ENCODE measurements at regions not wholly inside any gene's neighbourhood (a gene's known extent, or its start where the extent isn't known, plus 50 kb on each side); places are given as distances from the start of the nearest gene placed in this dataset.

DNA sequence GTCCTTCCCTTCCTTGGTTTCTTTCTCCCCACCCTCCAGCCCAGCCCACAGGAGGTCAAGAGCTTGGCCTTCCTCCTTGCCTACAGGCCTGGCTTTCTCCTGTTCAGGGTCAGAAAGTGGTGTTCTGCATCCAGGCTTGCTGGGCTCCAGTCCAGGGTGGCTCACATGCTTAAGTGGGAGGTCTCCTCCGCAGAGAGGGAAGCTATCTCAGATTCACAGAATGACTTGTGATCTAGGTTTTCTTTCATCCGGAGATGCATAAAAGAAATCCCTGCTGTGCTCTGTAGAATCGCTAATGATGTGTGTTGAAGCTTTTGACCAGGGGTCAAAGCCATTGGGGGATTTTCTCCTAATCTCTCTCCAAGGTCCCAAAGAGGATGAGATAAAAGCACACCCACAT is 382.3 kb upstream of the EEF2KMT start:
- intact Hi-C loops (cut with micrococcal nuclease) = no loop called here
- no peaks in the 10 kb centered on the region for H3K4me1 Mint-ChIP-seq (ENCODE audit: low read depth)
- no peak overlapping the region for H3K4me3 Mint-ChIP-seq
- H3K27ac Mint-ChIP-seq = no peak overlapping the region
- H3K9me3 Mint-ChIP-seq = no peaks in the 10 kb centered on the region
- H3K27me3 Mint-ChIP-seq (ENCODE audit: insufficient read depth) = no peaks in the 10 kb centered on the region
- DNase-seq (ENCODE audit: low spot score) = no peak
- H3K36me3 Mint-ChIP-seq (ENCODE audit: low read depth) = no peaks in the 10 kb centered on the region

DNA sequence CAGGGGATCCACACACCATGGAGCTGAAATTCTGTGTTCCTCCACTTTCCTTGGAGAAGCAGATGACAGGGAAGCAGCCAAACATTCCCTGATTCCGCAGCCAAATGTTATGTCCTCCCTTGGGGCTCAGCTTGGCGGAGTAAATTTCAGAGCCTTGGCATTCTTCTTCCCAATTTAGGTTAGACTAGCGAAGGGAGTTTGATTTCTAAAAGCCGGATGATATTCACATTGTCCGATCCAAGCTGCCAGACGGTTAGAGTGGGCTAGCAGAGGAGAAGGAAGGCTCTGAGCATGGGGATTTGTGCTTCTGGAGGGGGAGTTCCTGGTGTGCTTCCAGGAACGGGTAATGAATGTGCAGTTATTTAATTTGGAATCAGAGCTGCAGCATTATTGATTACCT is 380.4 kb upstream of the EEF2KMT start:
- Mint-ChIP-seq H3K27me3 (ENCODE audit: insufficient read depth) (no peaks in the 10 kb centered on the region), H3K4me3 (no peak overlapping the region), H3K4me1 (ENCODE audit: low read depth) (no peaks in the 10 kb centered on the region), H3K36me3 (ENCODE audit: low read depth) (no peaks in the 10 kb centered on the region), H3K27ac (no peak overlapping the region), H3K9me3 (no peaks in the 10 kb centered on the region)
- DNase-seq (ENCODE audit: low spot score) = no peak
- intact Hi-C loops (cut with micrococcal nuclease) = no loop called here

DNA sequence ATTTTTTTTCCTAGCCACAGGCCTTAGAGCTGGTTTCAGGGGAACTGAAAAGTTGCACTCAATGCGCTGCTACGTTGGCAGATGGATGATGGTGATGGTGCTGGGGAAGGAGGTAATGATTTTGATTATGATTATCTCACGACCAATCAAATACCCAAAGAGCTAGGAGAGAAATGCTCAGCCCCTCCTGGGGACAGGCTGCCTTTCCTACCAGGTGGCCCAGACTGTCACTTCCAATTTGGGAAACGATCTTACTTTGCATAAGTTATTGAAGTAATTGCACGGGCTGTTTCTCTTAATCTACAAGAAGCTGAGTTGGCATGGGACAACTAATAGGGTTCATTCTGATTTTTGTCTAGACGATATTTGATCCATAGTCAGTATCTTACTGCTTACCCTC is 379.7 kb upstream of the EEF2KMT start:
- Mint-ChIP-seq H3K4me3 (no peak overlapping the region), H3K27me3 (ENCODE audit: insufficient read depth) (no peaks in the 10 kb centered on the region), H3K4me1 (ENCODE audit: low read depth) (no peaks in the 10 kb centered on the region), H3K36me3 (ENCODE audit: low read depth) (no peaks in the 10 kb centered on the region), H3K9me3 (no peaks in the 10 kb centered on the region), H3K27ac (no peak overlapping the region)
- DNase-seq (ENCODE audit: low spot score) = no peak
- intact Hi-C loops (cut with micrococcal nuclease) = no loop called here

DNA sequence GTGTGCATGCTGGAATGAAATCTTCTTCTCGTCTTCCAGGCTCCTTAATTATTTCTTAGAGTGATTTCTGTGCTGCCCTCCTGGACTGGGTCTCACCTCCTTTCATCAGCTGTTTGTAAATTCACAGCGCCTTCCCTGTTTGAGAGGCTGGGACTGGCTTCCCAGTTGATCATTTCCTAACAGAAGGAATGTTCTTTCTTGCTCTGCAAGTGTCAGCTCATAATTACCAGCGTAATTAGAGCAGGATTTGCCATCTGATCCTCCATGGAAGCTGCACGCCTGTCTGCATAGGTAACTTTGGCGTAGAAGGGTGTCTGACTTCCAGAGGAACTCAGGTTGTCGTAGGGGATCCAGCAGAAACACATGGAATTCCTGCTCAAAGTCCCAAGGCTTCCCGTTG is 375.0 kb upstream of the EEF2KMT start:
- Mint-ChIP-seq H3K9me3 (peaks cover 8% of the 10 kb centered on the region), H3K36me3 (ENCODE audit: low read depth) (no peaks in the 10 kb centered on the region), H3K27ac (no peak overlapping the region), H3K4me3 (no peak overlapping the region), H3K4me1 (ENCODE audit: low read depth) (no peaks in the 10 kb centered on the region), H3K27me3 (ENCODE audit: insufficient read depth) (no peaks in the 10 kb centered on the region)
- DNase-seq (ENCODE audit: low spot score) = no peak
- intact Hi-C loops (cut with micrococcal nuclease) = no loop called here

DNA sequence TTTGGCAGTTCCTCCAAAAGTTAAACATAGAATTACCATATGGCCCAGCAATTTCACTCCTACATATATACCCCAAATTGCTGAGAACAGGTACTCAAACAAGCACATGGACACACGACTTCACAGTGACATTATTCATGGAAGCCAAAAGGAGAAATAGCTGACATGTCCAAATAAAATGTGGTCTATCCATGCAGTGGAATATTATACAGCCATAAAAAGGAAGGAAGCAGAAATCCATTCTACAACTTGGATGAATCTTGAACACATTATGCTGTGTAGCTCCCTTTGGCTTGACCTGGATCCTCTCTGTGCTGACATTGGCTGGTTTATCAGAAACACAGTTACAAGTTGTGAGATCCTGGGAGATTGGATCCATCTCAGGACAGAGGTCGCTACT is 370.9 kb upstream of the EEF2KMT start:
- Mint-ChIP-seq H3K36me3 (ENCODE audit: low read depth) (no peaks in the 10 kb centered on the region), H3K4me1 (ENCODE audit: low read depth) (no peaks in the 10 kb centered on the region), H3K9me3 (peaks cover 8% of the 10 kb centered on the region), H3K27me3 (ENCODE audit: insufficient read depth) (no peaks in the 10 kb centered on the region), H3K27ac (no peak overlapping the region), H3K4me3 (no peak overlapping the region)
- no peak for DNase-seq (ENCODE audit: low spot score)
- intact Hi-C loops (cut with micrococcal nuclease) = no loop called here

DNA sequence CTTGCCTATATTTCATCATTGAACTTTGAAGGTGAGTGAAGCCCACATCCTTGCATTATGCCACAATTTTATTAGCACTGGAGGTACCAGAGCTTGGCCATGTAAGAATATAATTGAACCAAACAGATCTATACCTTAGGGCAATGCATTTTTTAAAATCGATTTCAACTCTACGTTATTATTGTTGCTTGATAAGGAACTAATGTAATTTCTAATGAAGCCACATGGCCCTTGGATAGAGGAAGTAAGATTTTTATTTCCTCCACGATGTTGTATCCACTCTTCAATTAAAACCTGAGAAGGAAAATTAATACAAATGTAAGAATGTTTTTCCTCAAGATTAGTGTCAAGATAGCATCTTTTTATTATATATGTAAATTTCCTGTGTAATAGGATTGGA is 370.0 kb upstream of the EEF2KMT start:
- no peak overlapping the region for H3K4me3 Mint-ChIP-seq
- no peaks in the 10 kb centered on the region for H3K27me3 Mint-ChIP-seq (ENCODE audit: insufficient read depth)
- peaks cover 8% of the 10 kb centered on the region for H3K9me3 Mint-ChIP-seq
- no peak overlapping the region for H3K27ac Mint-ChIP-seq
- H3K4me1 Mint-ChIP-seq (ENCODE audit: low read depth) = no peaks in the 10 kb centered on the region
- intact Hi-C loops (cut with micrococcal nuclease) = no loop called here
- no peak for DNase-seq (ENCODE audit: low spot score)
- H3K36me3 Mint-ChIP-seq (ENCODE audit: low read depth) = no peaks in the 10 kb centered on the region

DNA sequence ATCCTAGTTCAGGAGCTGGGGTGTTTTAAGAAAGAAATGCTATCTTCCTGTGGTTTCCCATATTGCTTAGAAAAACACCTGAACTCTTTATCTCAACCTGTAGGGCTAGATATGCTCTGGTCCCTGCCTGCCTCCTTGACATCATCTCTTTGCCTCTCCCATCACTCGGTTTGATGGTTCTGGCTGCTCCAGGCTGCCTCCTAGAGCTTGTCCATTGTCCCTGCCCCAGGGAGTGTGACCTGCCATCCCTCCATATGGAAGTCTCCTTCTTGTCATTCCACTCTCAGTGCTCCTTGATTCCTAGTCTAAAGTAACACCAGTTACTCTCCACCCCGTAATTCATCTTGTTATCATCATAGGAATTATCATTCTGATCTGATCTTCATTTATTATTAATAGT is 369.0 kb upstream of the EEF2KMT start:
- Mint-ChIP-seq H3K9me3 (peaks cover 8% of the 10 kb centered on the region), H3K27me3 (ENCODE audit: insufficient read depth) (no peaks in the 10 kb centered on the region), H3K4me1 (ENCODE audit: low read depth) (no peaks in the 10 kb centered on the region), H3K4me3 (no peak overlapping the region), H3K27ac (no peak overlapping the region), H3K36me3 (ENCODE audit: low read depth) (no peaks in the 10 kb centered on the region)
- intact Hi-C loops (cut with micrococcal nuclease) = no loop called here
- no peak for DNase-seq (ENCODE audit: low spot score)

DNA sequence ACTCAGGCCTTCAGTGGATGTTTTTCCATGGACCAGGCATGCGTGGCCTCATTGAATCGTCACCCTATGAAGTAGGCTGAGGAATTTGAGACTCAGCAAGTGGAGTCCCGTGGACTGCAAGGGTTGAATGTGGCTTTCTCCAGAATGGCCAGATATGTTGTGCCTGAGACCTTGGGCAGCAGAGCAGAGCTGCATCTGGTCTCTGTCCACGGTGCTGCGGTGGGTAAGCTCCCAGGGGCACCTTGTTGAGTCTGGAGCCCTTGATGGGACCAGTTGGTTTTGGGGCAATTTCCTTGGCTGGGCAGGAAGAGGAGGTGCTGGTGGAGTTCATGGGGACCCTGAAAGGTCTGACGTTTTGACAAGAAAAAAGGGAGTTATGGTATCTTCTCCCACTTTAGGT is 368.1 kb upstream of the EEF2KMT start:
- H3K4me3 Mint-ChIP-seq = no peak overlapping the region
- intact Hi-C loops (cut with micrococcal nuclease) = no loop called here
- no peaks in the 10 kb centered on the region for H3K4me1 Mint-ChIP-seq (ENCODE audit: low read depth)
- H3K36me3 Mint-ChIP-seq (ENCODE audit: low read depth) = no peaks in the 10 kb centered on the region
- H3K9me3 Mint-ChIP-seq = peaks cover 8% of the 10 kb centered on the region
- H3K27me3 Mint-ChIP-seq (ENCODE audit: insufficient read depth) = no peaks in the 10 kb centered on the region
- H3K27ac Mint-ChIP-seq = no peak overlapping the region
- DNase-seq (ENCODE audit: low spot score) = no peak

DNA sequence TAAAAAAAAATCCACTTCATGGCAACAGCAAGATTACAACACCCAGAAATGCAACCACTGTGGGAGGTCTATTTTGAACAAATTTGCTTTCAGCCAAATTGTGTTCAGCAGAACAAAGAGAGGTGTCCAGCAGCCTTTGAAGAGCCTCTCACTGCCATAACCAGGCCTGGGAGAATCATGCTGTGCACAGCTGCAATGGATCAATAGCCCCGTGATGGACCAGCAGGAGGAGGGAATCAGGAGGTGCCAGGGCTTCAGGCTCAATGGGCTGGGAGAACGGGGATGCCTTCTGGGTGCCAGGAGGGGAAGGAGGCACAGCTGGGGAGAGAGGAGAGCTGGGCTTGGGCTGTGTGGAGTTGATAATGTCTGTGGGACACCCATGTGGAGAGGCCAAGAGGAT is 366.2 kb upstream of the EEF2KMT start:
- H3K27me3 Mint-ChIP-seq (ENCODE audit: insufficient read depth) = no peaks in the 10 kb centered on the region
- H3K36me3 Mint-ChIP-seq (ENCODE audit: low read depth) = no peaks in the 10 kb centered on the region
- H3K4me3 Mint-ChIP-seq = no peak overlapping the region
- no peaks in the 10 kb centered on the region for H3K4me1 Mint-ChIP-seq (ENCODE audit: low read depth)
- intact Hi-C loops (cut with micrococcal nuclease) = no loop called here
- H3K9me3 Mint-ChIP-seq = peaks cover 5% of the 10 kb centered on the region
- H3K27ac Mint-ChIP-seq = no peak overlapping the region
- DNase-seq (ENCODE audit: low spot score) = no peak

DNA sequence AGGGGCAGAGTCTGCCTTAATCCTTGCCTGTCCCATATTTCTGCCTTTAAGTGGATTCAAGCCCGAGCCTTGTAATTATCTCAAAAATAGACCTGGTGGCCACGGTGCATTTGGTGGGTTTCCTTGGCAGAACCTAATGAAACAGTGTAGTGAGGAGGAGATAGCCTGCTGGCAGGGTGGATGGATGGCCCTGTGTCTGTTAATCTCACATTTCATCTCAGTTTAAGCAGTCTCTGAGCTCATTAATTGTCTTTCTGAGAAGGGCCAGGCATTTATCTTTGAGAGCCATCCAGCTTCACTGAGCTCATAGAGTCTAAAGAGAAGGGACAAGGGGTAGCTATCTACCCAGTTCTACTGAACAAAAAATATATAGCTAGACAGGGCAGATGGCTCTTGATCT is 364.0 kb upstream of the EEF2KMT start:
- Mint-ChIP-seq H3K36me3 (ENCODE audit: low read depth) (no peaks in the 10 kb centered on the region), H3K4me3 (no peak overlapping the region), H3K27ac (no peak overlapping the region), H3K27me3 (ENCODE audit: insufficient read depth) (peaks cover 1% of the 10 kb centered on the region), H3K9me3 (no peaks in the 10 kb centered on the region), H3K4me1 (ENCODE audit: low read depth) (no peaks in the 10 kb centered on the region)
- DNase-seq (ENCODE audit: low spot score) = no peak
- intact Hi-C loops (cut with micrococcal nuclease) = no loop called here

DNA sequence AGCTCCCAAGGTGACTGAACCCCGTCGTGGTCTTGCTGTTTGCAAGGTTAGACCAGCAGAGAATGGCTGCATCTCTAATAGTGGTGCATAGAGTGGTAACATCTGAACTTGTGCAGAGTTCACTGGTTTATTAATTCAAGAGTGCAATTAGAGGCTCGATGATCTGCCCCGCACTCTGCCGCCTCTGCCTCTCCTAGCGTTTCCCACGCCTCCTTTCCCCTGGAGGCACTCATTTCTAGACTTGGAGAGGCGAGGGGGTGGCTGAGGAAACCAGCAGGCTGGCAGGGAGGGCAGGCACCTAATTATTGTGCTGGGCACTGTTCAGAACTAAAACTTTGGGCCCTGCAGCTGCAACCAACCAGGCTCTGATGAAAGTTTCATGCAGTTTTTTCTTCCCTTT is 363.5 kb upstream of the EEF2KMT start:
- Mint-ChIP-seq H3K9me3 (no peaks in the 10 kb centered on the region), H3K4me1 (ENCODE audit: low read depth) (no peaks in the 10 kb centered on the region), H3K36me3 (ENCODE audit: low read depth) (no peaks in the 10 kb centered on the region), H3K27me3 (ENCODE audit: insufficient read depth) (peaks cover 1% of the 10 kb centered on the region), H3K27ac (no peak overlapping the region), H3K4me3 (no peak overlapping the region)
- intact Hi-C loops (cut with micrococcal nuclease) = no loop called here
- DNase-seq (ENCODE audit: low spot score) = no peak

DNA sequence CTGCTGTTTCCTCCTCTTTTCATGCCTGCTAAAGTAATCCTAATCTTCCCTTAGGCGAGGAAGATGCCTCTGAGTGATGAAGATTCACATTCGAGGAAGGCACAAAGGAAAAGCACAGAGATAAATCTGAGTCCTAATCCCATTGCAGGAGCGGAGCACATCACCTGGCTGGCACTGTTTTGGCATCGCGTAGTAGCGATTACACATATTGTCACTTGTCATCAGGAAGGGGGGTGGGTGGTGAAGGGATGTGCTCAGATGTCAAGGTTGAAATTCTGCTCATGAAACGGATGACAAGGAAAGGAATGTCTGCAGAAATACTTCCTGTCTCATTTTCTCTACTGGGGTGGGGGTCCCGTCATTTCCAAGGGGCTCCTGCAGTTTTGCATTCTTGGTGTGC is 363.1 kb upstream of the EEF2KMT start:
- intact Hi-C loops (cut with micrococcal nuclease) = no loop called here
- Mint-ChIP-seq H3K4me3 (no peak overlapping the region), H3K4me1 (ENCODE audit: low read depth) (no peaks in the 10 kb centered on the region), H3K27me3 (ENCODE audit: insufficient read depth) (peaks cover 1% of the 10 kb centered on the region), H3K36me3 (ENCODE audit: low read depth) (no peaks in the 10 kb centered on the region), H3K9me3 (no peaks in the 10 kb centered on the region), H3K27ac (no peak overlapping the region)
- DNase-seq (ENCODE audit: low spot score) = no peak

DNA sequence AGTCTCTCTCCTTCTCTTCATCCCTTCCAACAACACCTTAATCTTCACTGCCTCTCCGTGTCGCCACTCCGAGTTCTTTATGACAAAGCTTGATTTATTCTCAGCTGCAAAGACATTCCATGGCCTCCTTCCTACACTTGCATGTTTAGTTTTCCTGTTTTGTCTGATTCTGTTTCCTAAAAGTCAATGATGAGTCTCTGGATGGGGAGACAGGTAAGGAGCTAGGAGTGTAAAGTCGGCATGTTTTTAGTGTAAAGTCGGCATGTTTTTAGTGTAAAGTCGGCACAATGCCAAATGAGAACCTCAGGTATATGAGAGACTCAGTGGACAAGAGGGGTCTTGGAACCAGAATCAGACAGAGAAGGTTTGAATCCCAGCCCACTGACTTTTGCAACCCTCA is 362.3 kb upstream of the EEF2KMT start:
- no peak for DNase-seq (ENCODE audit: low spot score)
- Mint-ChIP-seq H3K4me1 (ENCODE audit: low read depth) (no peaks in the 10 kb centered on the region), H3K36me3 (ENCODE audit: low read depth) (no peaks in the 10 kb centered on the region), H3K4me3 (no peak overlapping the region), H3K27me3 (ENCODE audit: insufficient read depth) (peaks cover 1% of the 10 kb centered on the region), H3K27ac (no peak overlapping the region), H3K9me3 (no peaks in the 10 kb centered on the region)
- intact Hi-C loops (cut with micrococcal nuclease) = no loop called here

DNA sequence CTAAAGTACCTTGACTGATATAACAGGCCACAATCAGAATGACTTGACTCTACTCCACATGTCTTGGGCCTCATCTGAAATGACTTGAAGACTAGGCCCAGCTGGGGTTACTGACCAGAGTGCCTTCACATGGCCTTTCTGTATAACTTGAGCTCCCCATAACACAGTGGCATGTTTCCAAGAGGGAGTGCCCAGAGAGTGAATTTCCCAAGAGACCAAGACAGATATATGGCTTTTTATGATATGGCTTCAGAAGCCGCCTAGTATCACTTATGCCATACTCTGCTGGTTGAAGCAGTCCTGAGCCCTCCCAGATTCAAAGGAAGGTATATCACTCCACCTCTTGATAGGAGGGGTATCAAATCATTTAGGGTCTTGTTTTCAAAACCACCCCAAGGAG is 357.5 kb upstream of the EEF2KMT start:
- no peak for DNase-seq (ENCODE audit: low spot score)
- Mint-ChIP-seq H3K27me3 (ENCODE audit: insufficient read depth) (peaks cover 1% of the 10 kb centered on the region), H3K4me3 (no peak overlapping the region), H3K27ac (no peak overlapping the region), H3K4me1 (ENCODE audit: low read depth) (no peaks in the 10 kb centered on the region), H3K36me3 (ENCODE audit: low read depth) (no peaks in the 10 kb centered on the region), H3K9me3 (no peaks in the 10 kb centered on the region)
- intact Hi-C loops (cut with micrococcal nuclease) = no loop called here
